Ramos (cell line): ENCODE measurements at regions not wholly inside any gene's neighbourhood (a gene's known extent, or its start where the extent isn't known, plus 50 kb on each side); places are given as distances from the start of the nearest gene placed in this dataset.
"Not testable (repeated sequence)": the region's sequence is repeated elsewhere in the genome, so short reads cannot be mapped to it uniquely, and the experiment has no call there.

ENCODE experiments used
- in situ Hi-C: fragments of 300-500 bp; cut with MboI; formaldehyde crosslinking; loops from one replicate; pipeline ENCODE4 v1.14.3; 2022; ENCODE audit warnings: low sequenced_read_pairs; ENCODE audit not compliant: unreplicated experiment

- in situ Hi-C loops, result no loop called here
These were observed 792.9 kb upstream of the HTR2C start for GRCh38 chrX:113790987-113791386.

GRCh38 chrX:113784754-113785153 is 799.1 kb upstream of the HTR2C start:
- in situ Hi-C loops, result not testable (repeated sequence)

DNA sequence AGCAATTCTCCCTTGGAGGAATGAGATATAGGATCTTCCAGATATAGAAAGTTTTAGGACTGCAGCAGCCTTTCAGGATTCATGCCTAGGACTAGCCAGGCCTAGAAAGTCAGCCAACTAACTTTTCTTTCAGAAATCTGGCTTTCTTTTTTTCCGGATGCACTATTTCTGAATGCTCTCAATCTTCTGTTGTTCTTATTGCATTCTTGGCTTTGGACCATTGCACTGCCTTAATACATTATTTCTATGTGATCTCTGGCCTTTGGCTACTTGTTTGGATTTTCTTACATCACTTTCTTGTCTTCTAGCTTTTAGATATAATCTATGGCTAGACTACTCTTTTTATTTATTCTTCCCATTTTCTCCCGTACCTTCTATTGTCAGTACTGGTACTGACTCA is 813.1 kb upstream of the HTR2C start:
- in situ Hi-C loops, result no loop called here

DNA sequence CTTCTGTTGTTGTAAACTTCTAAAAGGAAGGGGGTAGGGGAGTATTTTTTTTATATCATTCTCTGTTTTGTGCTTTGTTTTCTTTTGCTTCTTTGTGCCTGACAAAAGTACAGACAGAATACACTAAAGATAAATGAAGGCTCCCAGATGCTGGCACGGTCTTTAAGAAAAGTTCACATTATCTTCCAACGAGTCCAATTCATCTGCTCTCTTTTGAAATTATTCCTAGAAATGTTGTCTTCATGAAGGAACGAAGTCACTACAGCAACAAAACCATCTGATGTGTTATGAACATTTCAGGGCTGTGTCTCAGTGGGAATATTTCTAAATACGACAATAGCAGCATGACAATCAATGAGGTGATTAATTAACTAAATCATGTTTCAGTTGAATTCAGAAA is 813.8 kb upstream of the HTR2C start:
- in situ Hi-C loops, result no loop called here

DNA sequence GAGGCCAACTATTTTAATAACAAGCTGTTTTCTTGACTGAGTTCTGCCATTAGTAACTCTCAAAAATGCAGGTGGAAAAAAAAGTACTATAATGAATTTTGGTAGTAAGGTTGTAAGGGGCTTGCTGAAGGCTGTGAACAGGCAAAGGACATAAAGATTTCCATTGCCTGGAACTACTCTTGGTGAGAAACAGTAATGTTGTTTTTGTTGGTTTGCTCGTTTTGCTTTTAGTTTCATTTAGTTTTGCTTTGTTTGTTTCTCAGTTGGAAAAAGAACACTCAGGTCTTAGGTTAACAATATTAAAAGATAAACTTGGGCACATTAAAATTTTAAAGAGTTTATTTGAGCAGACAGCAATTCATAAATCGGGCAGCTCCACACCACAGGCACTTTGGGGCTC is 824.5 kb upstream of the HTR2C start:
- in situ Hi-C loops, result no loop called here

DNA sequence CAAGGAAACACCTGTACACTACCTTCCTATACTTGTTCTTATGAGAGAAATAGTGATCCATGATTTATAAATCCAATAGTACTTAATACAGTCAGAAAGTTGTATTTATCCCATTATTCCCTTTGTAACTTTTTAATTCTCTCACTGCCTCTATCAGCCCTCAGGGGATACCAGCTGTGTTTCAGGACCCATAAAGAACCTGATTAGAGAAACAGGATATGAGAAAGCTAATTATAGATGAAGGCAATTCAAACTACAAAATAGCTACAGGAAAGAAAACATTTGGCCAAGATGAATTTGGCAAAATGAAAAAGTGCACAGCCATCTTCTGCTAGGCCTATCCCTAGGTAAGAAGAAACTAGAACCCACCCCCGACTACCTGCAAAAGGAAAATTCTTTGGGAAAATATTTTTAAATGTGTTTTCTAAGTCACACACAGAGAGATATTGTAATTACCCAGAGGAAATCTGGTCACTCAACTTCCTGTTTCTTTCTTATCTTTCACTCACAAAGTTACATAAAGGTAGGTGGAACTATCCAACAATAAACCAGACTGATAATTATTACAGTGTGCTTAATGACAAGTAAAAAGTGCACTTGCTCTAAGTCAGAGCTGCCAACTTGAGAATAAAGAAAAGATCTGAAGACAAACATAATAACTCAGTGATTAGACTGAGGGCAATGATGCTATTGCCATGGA is 836.5 kb upstream of the HTR2C start:
- in situ Hi-C loops, result no loop called here

GRCh38 chrX:113743069-113743468 is 840.8 kb upstream of the HTR2C start:
- in situ Hi-C loops, result no loop called here

- in situ Hi-C loops, result no loop called here
These were observed 842.1 kb upstream of the HTR2C start for GRCh38 chrX:113741744-113742143.

- in situ Hi-C loops, result no loop called here
These were observed 854.9 kb upstream of the HTR2C start for GRCh38 chrX:113728937-113729336.

DNA sequence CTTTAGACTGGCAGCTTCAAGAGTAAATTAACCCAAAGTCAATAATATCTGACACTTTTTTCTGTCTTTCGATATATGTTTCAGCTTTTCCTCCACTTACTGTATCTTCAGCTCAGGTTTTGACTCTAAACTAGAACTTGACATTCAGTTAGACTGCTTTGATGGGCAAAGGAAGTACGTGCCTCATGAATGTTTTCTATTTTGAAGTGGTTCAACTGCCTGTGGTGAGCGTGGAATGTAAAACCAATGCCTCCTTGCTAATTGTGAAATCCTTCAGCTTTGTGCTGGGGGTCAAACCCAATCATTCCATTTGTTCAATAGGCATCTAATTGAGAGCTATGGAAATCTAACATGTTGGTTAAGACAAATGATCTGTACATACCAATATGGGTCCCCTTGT is 857.0 kb upstream of the HTR2C start:
- in situ Hi-C loops, result no loop called here

DNA sequence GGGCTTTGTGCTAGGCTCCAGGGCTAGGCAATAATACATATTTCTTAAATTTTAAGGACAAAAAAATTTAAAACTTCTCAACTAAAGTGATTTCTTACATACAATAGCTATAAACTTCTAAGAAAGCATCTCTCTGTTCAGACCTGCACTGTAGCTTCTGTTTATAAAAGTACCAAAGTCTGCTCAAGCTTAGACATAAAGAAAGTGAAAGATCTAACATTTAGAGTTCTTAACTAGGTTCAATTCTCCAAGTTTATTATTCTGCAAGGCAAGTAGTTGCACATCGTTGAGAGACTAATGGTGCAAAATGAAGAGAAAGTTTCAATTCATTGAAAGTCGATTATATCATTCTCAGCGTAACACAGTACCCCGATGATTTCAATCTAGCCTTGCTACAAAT is 857.4 kb upstream of the HTR2C start:
- in situ Hi-C loops, result no loop called here

DNA sequence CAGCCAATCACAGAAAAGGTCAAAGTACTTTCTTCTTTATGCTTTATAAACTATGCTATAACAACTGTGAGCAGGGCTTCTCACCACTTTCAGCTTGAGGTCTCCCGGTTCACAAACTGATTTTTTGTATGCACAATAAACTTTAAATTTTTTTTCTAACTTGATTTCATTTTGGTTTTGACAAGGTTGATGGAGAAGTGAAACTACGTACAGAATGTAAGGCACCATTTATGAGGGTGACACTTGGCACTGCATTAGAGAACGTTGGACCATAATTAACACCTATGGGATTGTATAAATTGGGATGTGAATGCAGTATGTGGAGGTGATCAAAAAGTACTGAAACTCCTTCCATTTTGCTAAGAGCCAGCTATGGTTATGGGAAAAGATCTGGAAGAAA is 857.9 kb upstream of the HTR2C start:
- in situ Hi-C loops, result no loop called here

GRCh38 chrX:113699939-113700338 is 859.3 kb upstream of the AMOT start:
- in situ Hi-C loops, result no loop called here

- in situ Hi-C loops, result no loop called here
These were observed 834.6 kb upstream of the AMOT start for GRCh38 chrX:113675278-113675677.

DNA sequence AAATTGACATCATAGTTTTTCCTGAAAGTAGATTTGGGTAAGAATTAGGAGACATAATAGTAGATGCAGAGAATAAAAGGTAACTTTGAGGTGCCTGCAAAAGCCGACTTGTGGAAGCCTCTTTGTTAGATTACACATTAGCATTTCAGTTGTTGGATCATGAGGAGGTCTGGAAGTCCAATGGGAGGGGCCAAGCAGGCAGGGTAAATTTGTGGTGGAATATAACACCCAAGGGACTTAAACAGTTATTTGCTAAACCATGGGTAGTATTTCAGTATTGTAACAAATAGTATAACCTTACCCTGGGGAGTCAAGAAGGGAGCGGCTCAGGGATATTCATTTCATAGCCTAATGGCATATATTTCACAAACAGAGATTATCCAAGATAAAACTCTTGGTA is 810.7 kb upstream of the AMOT start:
- in situ Hi-C loops, result no loop called here

GRCh38 chrX:113644426-113644825 is 803.8 kb upstream of the AMOT start:
- in situ Hi-C loops, result no loop called here

GRCh38 chrX:113634565-113634964 is 793.9 kb upstream of the AMOT start:
- in situ Hi-C loops, result no loop called here

DNA sequence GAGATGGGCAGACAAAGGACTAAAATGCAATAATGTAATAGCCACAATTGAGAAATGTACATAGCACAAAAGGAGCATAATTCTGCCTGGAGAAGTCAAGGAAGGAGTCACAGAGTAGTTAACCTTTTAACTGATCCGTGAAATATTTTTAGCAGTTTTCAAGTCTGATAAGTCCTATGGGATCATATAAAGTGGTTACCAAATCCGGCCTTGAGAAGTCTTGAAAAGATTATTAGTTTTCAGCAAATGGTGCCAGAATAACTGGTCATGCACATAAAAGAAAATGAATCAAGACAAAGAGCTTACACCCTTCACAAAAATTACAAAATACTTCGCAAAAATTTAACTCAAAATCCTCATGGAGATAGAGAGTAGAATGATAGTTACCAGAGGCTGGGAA is 788.7 kb upstream of the AMOT start:
- in situ Hi-C loops, result no loop called here

- in situ Hi-C loops, result no loop called here
These were observed 753.7 kb upstream of the AMOT start for GRCh38 chrX:113594123-113594841.

DNA sequence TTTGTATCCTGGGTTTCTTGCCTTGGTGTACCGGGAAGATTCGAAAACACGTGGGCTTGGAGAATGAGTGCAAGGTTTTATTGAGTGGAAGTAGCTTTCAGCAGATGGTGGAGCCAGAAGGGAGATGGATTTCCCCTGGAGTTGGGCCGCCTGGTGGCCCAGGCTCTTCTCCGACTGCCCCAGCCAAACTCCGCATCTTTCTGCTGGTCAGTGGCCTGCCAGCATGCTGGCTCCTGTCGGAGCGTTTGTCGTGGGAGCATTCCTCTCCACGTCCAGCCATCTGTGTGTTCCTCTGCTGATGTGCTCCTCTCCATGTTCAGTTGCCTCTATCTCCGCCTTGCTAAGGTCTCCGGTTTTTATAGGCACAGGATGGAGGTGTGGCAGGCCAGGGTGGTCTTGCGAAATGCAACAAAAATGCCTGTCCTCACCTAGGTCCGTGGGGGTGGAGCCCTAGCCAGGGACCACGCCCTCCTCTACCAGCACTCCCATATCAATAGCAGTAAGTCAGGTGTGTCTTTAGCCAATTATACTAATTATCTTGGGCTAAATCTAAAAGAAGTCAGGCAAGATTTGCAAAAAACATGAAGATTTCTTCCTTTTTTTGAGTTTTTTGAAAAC is 745.8 kb upstream of the AMOT start:
- in situ Hi-C loops, result no loop called here

DNA sequence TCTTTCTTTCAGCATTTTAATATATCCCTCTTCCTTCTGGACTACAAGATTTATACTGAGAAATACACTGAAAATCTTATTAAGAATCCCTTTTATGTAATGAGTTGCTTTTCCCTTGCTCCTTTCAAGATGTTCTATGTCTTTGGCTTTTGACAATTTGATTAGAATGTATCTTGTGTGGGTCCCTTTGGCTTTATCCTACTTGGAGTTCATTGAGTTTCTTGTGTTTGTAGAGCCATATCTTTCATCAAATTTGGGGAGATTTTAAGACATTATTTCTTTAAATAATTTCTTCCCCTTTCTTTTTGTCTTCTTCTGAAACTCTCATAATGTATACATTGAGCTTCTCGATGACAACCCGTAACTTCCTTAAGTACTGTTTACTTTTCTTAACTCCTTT is 739.9 kb upstream of the AMOT start:
- in situ Hi-C loops, result no loop called here

DNA sequence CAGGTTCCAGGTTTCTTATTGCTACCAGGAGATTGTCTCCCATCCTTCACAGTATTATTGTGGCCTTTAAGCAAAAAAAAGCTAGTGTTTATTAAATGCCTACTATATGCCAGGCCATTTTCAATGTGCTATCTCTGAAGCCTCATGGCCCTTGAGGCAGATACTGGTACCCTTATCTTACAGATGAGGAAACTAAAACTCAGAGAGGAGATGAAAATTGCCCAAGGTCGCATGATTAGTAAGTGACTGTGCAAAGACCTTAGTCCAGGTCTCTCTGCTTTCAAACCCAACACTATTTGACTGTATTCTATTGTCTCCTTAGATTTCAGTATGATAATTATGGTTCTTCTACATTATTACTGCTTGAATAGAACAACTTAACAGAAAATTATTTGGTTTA is 717.9 kb upstream of the AMOT start:
- in situ Hi-C loops, result no loop called here
